HTR-8/SVneo (cell line): ENCODE measurements at regions not wholly inside any gene's neighbourhood (a gene's known extent, or its start where the extent isn't known, plus 50 kb on each side); places are given as distances from the start of the nearest gene placed in this dataset.

ENCODE experiments used
- DNase-seq: peaks from one replicate; pipeline ENCODE4 v3.0.0; 2011; ENCODE audit warnings: low spot score, mixed read lengths; ENCODE audit not compliant: insufficient read length
- FAIRE-seq: peaks from 2 replicates; lab custom pipeline; 2011; peaks lifted over from hg19 to GRCh38; lab: Jason Lieb, UNC

GRCh38 chr6:105831311-105832097 lies 254.6 kb upstream of the PRDM1 start:
- FAIRE-seq (no peak), DNase-seq (no peak)

DNA sequence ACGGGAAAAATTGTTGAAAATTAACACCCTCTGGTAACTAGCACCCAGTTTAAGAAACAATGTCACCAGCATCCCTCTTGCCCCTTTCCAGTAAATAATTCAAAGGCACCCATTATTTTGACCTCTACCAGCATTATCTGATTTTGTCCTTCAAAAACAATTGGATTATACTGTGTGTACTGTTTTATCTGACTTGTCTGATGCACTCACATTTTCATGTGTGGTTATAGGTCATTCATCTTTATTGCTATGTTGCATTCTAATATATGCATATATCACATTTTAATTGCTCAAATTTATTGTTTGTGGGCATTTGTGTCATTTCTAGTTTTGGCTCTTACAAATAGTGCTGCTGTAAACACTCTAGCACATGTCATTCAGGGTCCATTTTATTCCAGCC lies 260.9 kb upstream of the PRDM1 start:
- no peak for FAIRE-seq
- no peak for DNase-seq

- DNase-seq (no peak), FAIRE-seq (no peak)
These were observed 261.4 kb upstream of the PRDM1 start for GRCh38 chr6:105824732-105825131.

DNA sequence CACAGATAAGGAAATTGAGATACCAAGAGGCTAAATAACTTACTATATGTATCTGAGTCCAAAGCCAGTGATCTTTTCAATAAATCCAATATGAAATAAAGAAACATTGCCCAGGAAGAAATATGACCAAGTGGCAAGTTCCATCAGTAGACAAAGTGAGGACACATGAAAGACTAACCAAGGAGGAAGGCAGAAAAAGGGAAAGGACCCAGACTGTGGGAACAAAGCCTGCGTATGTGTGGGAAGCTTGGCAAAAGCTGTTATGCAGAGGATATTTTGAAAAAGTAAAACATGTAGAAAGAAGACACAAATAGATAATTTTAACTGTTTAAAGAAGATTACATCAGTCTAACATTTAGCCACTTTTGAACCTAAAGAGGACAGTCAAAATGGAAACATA lies 264.4 kb upstream of the PRDM1 start:
- FAIRE-seq, result no peak
- DNase-seq, result no peak

GRCh38 chr6:105821027-105821426 lies 265.1 kb upstream of the PRDM1 start:
- FAIRE-seq, result no peak
- no peak for DNase-seq

GRCh38 chr6:105819745-105820144 lies 266.4 kb upstream of the PRDM1 start:
- FAIRE-seq (no peak), DNase-seq (no peak)

DNA sequence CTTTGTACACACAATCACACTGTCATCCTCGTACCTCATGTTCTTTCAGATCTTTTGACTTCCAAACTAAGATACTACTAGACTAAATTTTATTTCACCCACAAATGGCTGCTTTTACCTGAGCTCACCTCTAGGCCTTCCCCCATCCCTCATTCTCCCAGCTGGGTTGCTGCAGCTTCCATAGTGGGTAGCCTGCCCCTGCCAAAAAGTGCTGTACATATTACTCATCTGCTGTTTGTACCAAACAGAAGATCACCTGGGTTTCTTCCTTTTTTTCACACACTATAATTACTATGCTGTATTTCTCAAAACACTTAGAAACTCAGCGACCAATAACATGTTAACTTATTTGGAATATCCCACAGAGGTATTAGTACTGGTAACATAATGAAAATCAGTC lies 267.6 kb upstream of the PRDM1 start:
- DNase-seq, result no peak
- no peak for FAIRE-seq

- FAIRE-seq, result no peak
These were observed 268.2 kb upstream of the PRDM1 start for GRCh38 chr6:105817961-105818360.

GRCh38 chr6:105817370-105817769 lies 268.8 kb upstream of the PRDM1 start:
- FAIRE-seq (no peak), DNase-seq (no peak)

More at GRCh38 chr6:105817961-105818360, 268.2 kb upstream of the PRDM1 start:
- DNase-seq, result no peak

DNA sequence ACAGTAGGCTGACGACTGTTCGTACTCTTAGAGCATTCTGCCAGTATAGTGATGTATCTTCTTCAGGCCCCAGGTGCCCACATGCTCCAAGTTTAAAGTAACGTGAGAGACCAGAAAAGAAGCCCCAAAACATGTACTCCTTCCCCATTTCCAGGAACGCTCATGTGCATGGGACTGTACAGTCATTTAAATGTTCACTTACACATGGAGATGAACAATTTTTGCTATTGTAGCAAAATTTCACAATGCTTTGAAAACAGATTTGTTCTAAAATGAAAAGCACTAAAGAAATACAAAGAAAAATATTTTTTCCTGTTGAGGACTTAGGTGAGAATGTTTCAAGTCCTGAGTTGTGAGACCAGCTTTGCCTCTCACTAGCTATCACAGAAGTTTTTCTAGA lies 269.3 kb upstream of the PRDM1 start:
- no peak for DNase-seq
- FAIRE-seq, result no peak

GRCh38 chr6:105815661-105816555 lies 270.2 kb upstream of the PRDM1 start:
- no peak for FAIRE-seq
- DNase-seq, result no peak

- FAIRE-seq, result no peak
- DNase-seq, result no peak
These were observed 271.2 kb upstream of the PRDM1 start for GRCh38 chr6:105814745-105815536.

DNA sequence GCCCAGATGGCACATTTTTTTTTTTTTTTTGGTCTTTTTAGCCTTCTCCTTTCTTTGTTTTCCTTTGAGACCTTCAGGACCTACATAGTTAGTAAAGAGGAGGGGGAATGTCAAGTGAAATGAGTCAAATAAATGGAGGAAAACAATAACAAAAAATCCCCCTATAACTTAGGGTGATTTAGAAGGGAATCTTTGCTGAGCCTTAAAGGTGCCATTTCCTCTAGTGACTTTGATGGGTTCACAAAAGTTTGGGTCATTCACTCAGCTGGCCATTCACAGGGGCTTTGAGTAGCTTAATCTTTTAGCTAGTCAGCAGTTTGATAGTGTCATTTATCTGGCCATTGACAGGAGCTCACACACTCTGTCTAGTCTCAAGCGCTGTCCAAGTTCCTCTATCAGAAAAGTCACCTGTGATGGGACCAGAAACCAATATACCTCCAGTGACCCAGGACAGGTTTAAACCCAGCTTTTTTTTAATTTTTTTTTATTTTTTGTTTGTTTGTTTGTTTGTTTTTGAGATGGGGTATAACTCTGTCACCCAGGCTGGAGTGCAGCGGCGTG lies 275.1 kb upstream of the PRDM1 start:
- no peak for DNase-seq
- FAIRE-seq, result no peak

DNA sequence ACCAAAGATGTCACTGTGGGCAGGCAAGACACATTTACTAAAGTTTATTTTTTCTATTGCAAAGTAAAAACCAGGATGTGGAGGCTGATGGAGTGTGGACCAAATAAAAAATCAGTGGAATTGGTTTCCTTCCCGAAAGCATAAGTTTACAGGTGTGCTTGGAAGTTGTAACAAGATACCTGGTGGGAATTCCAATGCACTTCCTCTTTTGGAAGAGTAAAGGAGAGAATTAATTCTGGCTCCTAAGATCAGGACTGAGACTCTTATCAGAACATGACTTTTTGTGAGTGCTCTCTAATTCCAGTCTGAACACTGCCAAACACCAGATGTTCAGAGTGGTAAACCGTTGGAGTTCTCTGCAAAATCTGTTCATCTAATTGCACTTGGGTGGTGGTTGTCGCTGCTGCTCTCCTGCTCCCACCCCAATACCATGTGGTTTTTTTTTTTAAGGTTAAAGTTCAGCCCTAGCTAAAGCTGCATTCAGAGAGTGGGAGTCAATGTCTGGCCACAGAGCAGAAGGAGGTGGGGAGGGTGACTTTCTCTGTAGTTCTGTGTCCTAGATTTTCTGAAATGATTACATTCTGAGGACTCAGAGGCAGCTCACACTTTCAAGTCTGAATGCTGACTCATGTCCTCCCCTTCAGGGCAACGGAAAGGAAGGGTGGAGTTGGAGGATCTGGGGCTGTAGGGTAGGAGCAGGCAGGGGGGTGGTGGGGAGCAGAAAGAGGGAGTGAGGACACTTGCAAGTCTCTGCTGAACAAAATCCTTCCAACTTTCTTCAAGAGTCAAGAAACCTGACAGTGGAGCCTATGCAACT lies 275.8 kb upstream of the PRDM1 start:
- DNase-seq (peak; percentile 56), FAIRE-seq (peak; percentile 72)

DNA sequence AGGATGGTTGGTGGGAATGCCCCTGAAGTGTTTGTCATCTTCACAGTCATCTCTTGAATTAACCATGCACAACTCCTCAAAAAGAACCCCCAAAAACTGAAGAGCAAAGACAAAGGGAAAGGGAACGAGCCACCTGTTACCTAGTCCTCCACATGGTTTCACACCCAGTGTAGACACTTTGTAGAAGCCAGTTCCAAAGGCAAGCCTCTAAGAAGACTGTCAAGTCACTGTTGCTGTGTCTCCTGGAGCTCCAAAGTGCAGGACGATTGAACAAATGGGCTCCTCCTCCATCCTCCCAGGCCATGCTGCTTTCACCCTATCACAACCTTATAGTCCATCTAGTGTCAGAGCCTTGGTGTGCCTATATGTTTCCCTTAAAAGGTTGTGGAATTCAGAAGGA lies 277.6 kb upstream of the PRDM1 start:
- DNase-seq (no peak), FAIRE-seq (no peak)

GRCh38 chr6:105807905-105808304 lies 278.2 kb upstream of the PRDM1 start:
- DNase-seq (no peak), FAIRE-seq (no peak)

DNA sequence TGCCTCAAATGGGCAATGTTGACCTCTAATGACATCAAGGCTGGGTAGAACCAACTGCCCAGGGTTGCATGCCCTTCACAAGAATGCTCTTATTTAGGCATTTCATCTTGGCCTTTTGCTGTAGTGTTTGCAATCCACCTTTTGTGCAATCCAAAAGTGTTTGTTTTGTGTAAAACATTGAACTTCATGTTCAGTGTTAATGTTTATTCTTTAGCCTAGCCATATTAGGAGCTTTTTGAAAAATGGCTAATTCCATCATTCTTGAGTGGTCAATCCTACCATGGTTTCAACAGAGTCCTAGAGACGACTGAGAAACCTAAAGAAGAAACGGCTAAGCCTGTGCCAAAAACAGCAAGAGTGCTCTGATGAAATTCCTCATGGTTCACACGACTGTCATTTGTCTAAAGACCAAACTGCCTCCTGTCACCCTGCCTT lies 279.6 kb upstream of the PRDM1 start:
- no peak for FAIRE-seq
- no peak for DNase-seq

DNA sequence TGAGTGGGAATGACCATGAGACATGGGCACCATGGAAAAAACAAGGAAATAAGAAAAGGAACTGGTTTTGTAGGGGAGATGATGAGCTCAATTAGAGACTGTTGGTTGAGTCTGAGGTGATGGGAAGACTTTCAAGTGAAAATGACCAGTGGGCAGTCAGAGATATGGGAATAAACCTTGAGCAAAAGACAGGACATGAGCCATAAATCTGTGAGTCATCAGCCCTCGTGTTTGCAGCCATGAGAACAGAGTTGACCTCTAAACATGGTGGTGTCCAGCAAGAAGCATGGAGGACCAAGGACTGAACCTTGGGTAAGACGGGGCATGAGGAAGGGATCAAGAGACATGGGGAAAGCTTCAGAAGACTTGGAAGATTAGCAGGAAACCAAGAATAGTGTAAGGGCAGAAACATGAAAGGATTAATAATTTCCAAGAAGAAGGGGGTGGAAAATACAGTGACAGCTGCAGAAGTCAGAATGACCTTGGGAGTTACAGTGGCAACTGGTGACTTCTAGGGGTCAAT lies 280.6 kb upstream of the PRDM1 start:
- DNase-seq (no peak), FAIRE-seq (no peak)

DNA sequence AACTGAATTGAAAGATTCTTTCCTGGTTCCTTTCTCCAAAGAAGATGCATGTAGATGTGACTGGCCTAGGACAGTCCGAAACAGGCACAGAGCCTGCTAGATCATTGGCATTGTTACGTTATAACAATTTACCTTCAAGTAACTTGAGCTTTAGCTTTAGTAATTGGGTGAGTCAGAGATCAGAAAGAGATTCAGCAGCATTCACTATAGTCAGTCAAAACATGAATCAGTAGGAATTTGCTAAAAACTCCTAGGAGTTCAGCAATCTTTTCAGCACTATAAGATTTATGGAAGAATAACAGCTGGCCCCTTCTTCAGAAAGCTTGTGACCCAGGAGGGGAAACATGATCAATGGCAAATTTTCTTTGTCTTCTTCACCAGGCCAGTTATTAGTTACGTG lies 281.7 kb upstream of the PRDM1 start:
- no peak for FAIRE-seq
- DNase-seq, result peak; percentile 18
